Mesendoderm (in vitro differentiated cells): ENCODE measurements at regions not wholly inside any gene's neighbourhood (a gene's known extent, or its start where the extent isn't known, plus 50 kb on each side); places are given as distances from the start of the nearest gene placed in this dataset.
"Not testable (repeated sequence)": the region's sequence is repeated elsewhere in the genome, so short reads cannot be mapped to it uniquely, and the experiment has no call there.

Experiments
- DNase-seq: peaks from one replicate; pipeline ENCODE4 v3.0.0; 2013
- H2AK5ac ChIP-seq: 2 replicates; pipeline ENCODE4 v1.6.1; 2013; ENCODE audit warnings: low read length, inconsistent platforms
- H2BK120ac ChIP-seq: 2 replicates; pipeline ENCODE4 v1.6.1; 2013; ENCODE audit warnings: low read depth, mild to moderate bottlenecking, low read length, moderate library complexity, mixed read lengths
- H2BK15ac ChIP-seq: replicated peaks from 2 replicates; pipeline ENCODE4 v1.6.1; 2013; ENCODE audit warnings: low read depth, mild to moderate bottlenecking, moderate library complexity
- H2BK5ac ChIP-seq: 2 replicates; pipeline ENCODE4 v1.6.1; 2013; ENCODE audit warnings: low read length, inconsistent platforms
- H3K18ac ChIP-seq: 2 replicates; pipeline ENCODE4 v1.6.1; 2013; ENCODE audit warnings: mild to moderate bottlenecking, low read length, mixed read lengths
- H3K23ac ChIP-seq: one replicate; pipeline ENCODE4 v1.6.1; 2013; ENCODE audit warnings: low read length
- H3K27ac ChIP-seq: 2 replicates; pipeline ENCODE4 v1.5.1; 2013; ENCODE audit warnings: low read depth, mild to moderate bottlenecking, inconsistent platforms, low read length, moderate library complexity
- H3K27me3 ChIP-seq: 2 replicates; pipeline ENCODE4 v1.6.1; 2013; ENCODE audit warnings: low read length, control low read depth, mild to moderate bottlenecking, inconsistent platforms; ENCODE audit not compliant: insufficient read depth, poor library complexity
- H3K36me3 ChIP-seq: 2 replicates; pipeline ENCODE4 v1.6.1; 2013; ENCODE audit warnings: low read length, inconsistent platforms; ENCODE audit not compliant: control insufficient read depth, insufficient read depth
- H3K4ac ChIP-seq: one replicate; pipeline ENCODE4 v1.6.1; 2013; ENCODE audit warnings: low read depth, mild to moderate bottlenecking, low read length, moderate library complexity
- H3K4me1 ChIP-seq: 2 replicates; pipeline ENCODE4 v1.6.1; 2013; ENCODE audit warnings: low read depth, low read length, inconsistent platforms; ENCODE audit not compliant: control insufficient read depth
- H3K4me2 ChIP-seq: 2 replicates; pipeline ENCODE4 v1.6.1; 2013; ENCODE audit warnings: low read length
- H3K4me3 ChIP-seq: 2 replicates; pipeline ENCODE4 v1.5.1; 2013; ENCODE audit warnings: mild to moderate bottlenecking, low read length
- H3K56ac ChIP-seq: one replicate; pipeline ENCODE4 v1.6.1; 2013; ENCODE audit warnings: low read length
- H3K79me1 ChIP-seq: 2 replicates; pipeline ENCODE4 v1.6.1; 2013; ENCODE audit warnings: low read length, inconsistent platforms
- H3K79me2 ChIP-seq: 2 replicates; pipeline ENCODE4 v1.6.1; 2013; ENCODE audit warnings: mild to moderate bottlenecking, low read length; ENCODE audit not compliant: control insufficient read depth, insufficient read depth
- H3K9ac ChIP-seq: 2 replicates; pipeline ENCODE4 v1.6.1; 2013; ENCODE audit warnings: low read length, inconsistent platforms
- H4K5ac ChIP-seq: one replicate; pipeline ENCODE4 v1.6.1; 2013; ENCODE audit warnings: low read length
- H4K8ac ChIP-seq: one replicate; pipeline ENCODE4 v1.6.1; 2013; ENCODE audit warnings: low read depth, mild to moderate bottlenecking, control low read depth, low read length, moderate library complexity
- WGBS: extraction: QIAGEN DNeasy Blood & Tissue Kit; methylation state at CpG from one replicate; pipeline ENCODE4 v1.1.7; 2013; ENCODE audit warnings: low lambda C conversion rate, missing lambda C conversion rate; ENCODE audit not compliant: insufficient coverage; ENCODE audit errors: extremely low coverage; 5-methylcytosine and 5-hydroxymethylcytosine counted together

GRCh38 chr10:42992957-42993390, 83.9 kb upstream of the RET start:
- H3K4me3 ChIP-seq = no peak overlapping the region
- H2BK120ac ChIP-seq = no peak overlapping the region
- H3K79me1 ChIP-seq = no peaks in the 10 kb centered on the region
- no peak overlapping the region for H2AK5ac ChIP-seq
- no peak overlapping the region for H2BK5ac ChIP-seq
- H3K79me2 ChIP-seq = no peaks in the 10 kb centered on the region
- H3K27ac ChIP-seq = no peak overlapping the region
- no peak overlapping the region for H4K8ac ChIP-seq
- H3K4ac ChIP-seq = no peak overlapping the region
- no peak overlapping the region for H3K23ac ChIP-seq
- H3K27me3 ChIP-seq = no peaks in the 10 kb centered on the region
- no peaks in the 10 kb centered on the region for H3K36me3 ChIP-seq
- no peaks in the 10 kb centered on the region for H3K4me1 ChIP-seq
- H2BK15ac ChIP-seq = no peak overlapping the region
- no peak overlapping the region for H3K56ac ChIP-seq
- no peak overlapping the region for H3K4me2 ChIP-seq
- no peak overlapping the region for H3K18ac ChIP-seq
- no CpG with 5 or more reads among the region's 13 CpGs for WGBS
- no peak for DNase-seq
- H3K9ac ChIP-seq = no peak overlapping the region
- no peak overlapping the region for H4K5ac ChIP-seq

GRCh38 chr10:42994909-42995308, 82.0 kb upstream of the RET start:
- not testable (repeated sequence) for H3K9ac ChIP-seq, H3K36me3 ChIP-seq, H2BK120ac ChIP-seq, H3K4me1 ChIP-seq, H3K18ac ChIP-seq, DNase-seq, H3K4me2 ChIP-seq, H3K27ac ChIP-seq, H3K27me3 ChIP-seq, H3K79me2 ChIP-seq, H2AK5ac ChIP-seq, H3K4me3 ChIP-seq, H3K23ac ChIP-seq, H2BK5ac ChIP-seq, H3K4ac ChIP-seq, H3K79me1 ChIP-seq, H2BK15ac ChIP-seq, H3K56ac ChIP-seq, H4K8ac ChIP-seq, H4K5ac ChIP-seq
- WGBS = no CpG with 5 or more reads among the region's 2 CpGs

- no peaks in the 10 kb centered on the region for H3K4me1 ChIP-seq
- no CpG with 5 or more reads among the region's 2 CpGs for WGBS
- no peaks in the 10 kb centered on the region for H3K79me2 ChIP-seq
- H3K4ac ChIP-seq = no peak overlapping the region
- H3K23ac ChIP-seq = no peak overlapping the region
- no peak overlapping the region for H3K4me2 ChIP-seq
- no peak overlapping the region for H2BK5ac ChIP-seq
- H4K8ac ChIP-seq = no peak overlapping the region
- H2BK15ac ChIP-seq = no peak overlapping the region
- no peaks in the 10 kb centered on the region for H3K36me3 ChIP-seq
- DNase-seq = no peak
- H4K5ac ChIP-seq = no peak overlapping the region
- H3K56ac ChIP-seq = no peak overlapping the region
- H3K27me3 ChIP-seq = no peaks in the 10 kb centered on the region
- H3K9ac ChIP-seq = no peak overlapping the region
- no peak overlapping the region for H3K27ac ChIP-seq
- no peak overlapping the region for H2BK120ac ChIP-seq
- no peak overlapping the region for H3K18ac ChIP-seq
- H3K79me1 ChIP-seq = no peaks in the 10 kb centered on the region
- H3K4me3 ChIP-seq = no peak overlapping the region
- H2AK5ac ChIP-seq = no peak overlapping the region
These were observed 81.3 kb upstream of the RET start for GRCh38 chr10:42995537-42995936.

GRCh38 chr10:42996588-42996987, 80.3 kb upstream of the RET start:
- H3K36me3 ChIP-seq = no peaks in the 10 kb centered on the region
- no peak overlapping the region for H2BK5ac ChIP-seq
- no peak overlapping the region for H4K8ac ChIP-seq
- H3K4ac ChIP-seq = no peak overlapping the region
- no peak overlapping the region for H3K56ac ChIP-seq
- no peak overlapping the region for H2AK5ac ChIP-seq
- H3K4me1 ChIP-seq = no peaks in the 10 kb centered on the region
- H3K18ac ChIP-seq = no peak overlapping the region
- no peak overlapping the region for H4K5ac ChIP-seq
- H3K4me3 ChIP-seq = no peak overlapping the region
- WGBS = no CpG with 5 or more reads among the region's 5 CpGs
- no peak overlapping the region for H2BK15ac ChIP-seq
- H3K27ac ChIP-seq = no peak overlapping the region
- no peak overlapping the region for H2BK120ac ChIP-seq
- no peaks in the 10 kb centered on the region for H3K79me2 ChIP-seq
- no peaks in the 10 kb centered on the region for H3K27me3 ChIP-seq
- H3K4me2 ChIP-seq = no peak overlapping the region
- no peak overlapping the region for H3K23ac ChIP-seq
- no peak for DNase-seq
- no peaks in the 10 kb centered on the region for H3K79me1 ChIP-seq
- H3K9ac ChIP-seq = no peak overlapping the region

- Histone ChIP-seq H3K27me3 (no peaks in the 10 kb centered on the region), H3K79me2 (no peaks in the 10 kb centered on the region), H4K5ac (no peak overlapping the region), H3K23ac (no peak overlapping the region), H3K4me3 (no peak overlapping the region), H3K4me2 (no peak overlapping the region), H3K36me3 (no peaks in the 10 kb centered on the region), H2BK15ac (no peak overlapping the region), H3K79me1 (no peaks in the 10 kb centered on the region), H2BK5ac (no peak overlapping the region), H3K56ac (no peak overlapping the region), H3K18ac (no peak overlapping the region), H3K4me1 (no peaks in the 10 kb centered on the region), H3K4ac (no peak overlapping the region), H3K27ac (no peak overlapping the region), H2AK5ac (no peak overlapping the region), H2BK120ac (no peak overlapping the region), H3K9ac (no peak overlapping the region), H4K8ac (no peak overlapping the region)
- WGBS = no CpG with 5 or more reads among the region's 6 CpGs
- DNase-seq = no peak
These were observed 79.6 kb upstream of the RET start for GRCh38 chr10:42997151-42997848.

- no peaks in the 10 kb centered on the region for H3K27me3 ChIP-seq
- no peak overlapping the region for H3K27ac ChIP-seq
- no peak overlapping the region for H3K4me3 ChIP-seq
- no peak for DNase-seq
- no peak overlapping the region for H3K4ac ChIP-seq
- no CpG with 5 or more reads among the region's 4 CpGs for WGBS
- no peak overlapping the region for H4K5ac ChIP-seq
- no peak overlapping the region for H2BK120ac ChIP-seq
- no peak overlapping the region for H2BK5ac ChIP-seq
- no peak overlapping the region for H3K18ac ChIP-seq
- H2BK15ac ChIP-seq = no peak overlapping the region
- H3K23ac ChIP-seq = no peak overlapping the region
- no peaks in the 10 kb centered on the region for H3K79me1 ChIP-seq
- no peak overlapping the region for H3K56ac ChIP-seq
- no peaks in the 10 kb centered on the region for H3K36me3 ChIP-seq
- no peak overlapping the region for H2AK5ac ChIP-seq
- no peak overlapping the region for H4K8ac ChIP-seq
- H3K4me1 ChIP-seq = no peaks in the 10 kb centered on the region
- H3K4me2 ChIP-seq = no peak overlapping the region
- no peaks in the 10 kb centered on the region for H3K79me2 ChIP-seq
- H3K9ac ChIP-seq = no peak overlapping the region
These were observed 79.1 kb upstream of the RET start for GRCh38 chr10:42997849-42998165.
